PFSK-1 (cell line): ENCODE measurements at regions not wholly inside any gene's neighbourhood (a gene's known extent, or its start where the extent isn't known, plus 50 kb on each side); places are given as distances from the start of the nearest gene placed in this dataset.

Experiments
- FOXP2 ChIP-seq: optimal IDR thresholded peaks from 2 replicates; pipeline ENCODE3; 2011; ENCODE audit warnings: borderline replicate concordance, control low read depth, inconsistent platforms; ENCODE audit not compliant: insufficient read depth; ENCODE audit errors: extremely low read length, extremely low read depth
- POLR2AphosphoS5 ChIP-seq: IDR thresholded peaks from 2 replicates; pipeline ENCODE4 v1.6.1; 2012; ENCODE audit warnings: low read depth, mild to moderate bottlenecking, control low read depth, low read length, moderate library complexity
- REST ChIP-seq, 2 experiments: IDR thresholded peaks; 2 replicates each; pipeline versions ENCODE4 v1.6.1 to v1.8.0; 2011 to 2012; ENCODE audit warnings: low read depth in 2 of 2, low read length in 2 of 2, control low read depth in 1 of 2, inconsistent platforms in 1 of 2, mild to moderate bottlenecking in 1 of 2, moderate library complexity in 1 of 2; ENCODE audit not compliant: insufficient read depth in 1 of 2
- SIN3A ChIP-seq: IDR thresholded peaks from 2 replicates; pipeline ENCODE4 v1.6.1; 2012; ENCODE audit warnings: mild to moderate bottlenecking, low read length, moderate library complexity, borderline replicate concordance; ENCODE audit not compliant: insufficient read depth
- TAF1 ChIP-seq: IDR thresholded peaks from 2 replicates; pipeline ENCODE4 v1.6.1; 2012; ENCODE audit warnings: low read length, control low read depth, borderline replicate concordance; ENCODE audit not compliant: insufficient read depth

GRCh38 chr6:145159921-145160320, 575.4 kb downstream of the EPM2A start:
- no peak for TF ChIP-seq REST (IDR thresholded peaks at IDR 0.05; ENCODE audit: insufficient read depth in 1 of 2, low read depth in 2 of 2, low read length in 2 of 2)
- TF ChIP-seq FOXP2, result no peak
- no peak for TF ChIP-seq SIN3A
- no peak for TF ChIP-seq POLR2AphosphoS5
- TF ChIP-seq TAF1, result no peak

- TF ChIP-seq FOXP2 (no peak), SIN3A (no peak), TAF1 (no peak), POLR2AphosphoS5 (no peak), REST (IDR thresholded peaks at IDR 0.05; ENCODE audit: insufficient read depth in 1 of 2, low read depth in 2 of 2, low read length in 2 of 2) (no peak)
These were observed 573.8 kb downstream of the EPM2A start for GRCh38 chr6:145161501-145161900.

- TF ChIP-seq FOXP2 (no peak), TAF1 (no peak), SIN3A (no peak), REST (IDR thresholded peaks at IDR 0.05; ENCODE audit: insufficient read depth in 1 of 2, low read depth in 2 of 2, low read length in 2 of 2) (no peak), POLR2AphosphoS5 (no peak)
These were observed 565.5 kb downstream of the EPM2A start for GRCh38 chr6:145169726-145170224.

- no peak for TF ChIP-seq TAF1
- no peak for TF ChIP-seq FOXP2
- no peak for TF ChIP-seq SIN3A
- no peak for TF ChIP-seq REST (IDR thresholded peaks at IDR 0.05; ENCODE audit: insufficient read depth in 1 of 2, low read depth in 2 of 2, low read length in 2 of 2)
- no peak for TF ChIP-seq POLR2AphosphoS5
These were observed 559.9 kb downstream of the EPM2A start for GRCh38 chr6:145175470-145175869.

- TF ChIP-seq POLR2AphosphoS5, result no peak
- no peak for TF ChIP-seq REST (IDR thresholded peaks at IDR 0.05; ENCODE audit: insufficient read depth in 1 of 2, low read depth in 2 of 2, low read length in 2 of 2)
- no peak for TF ChIP-seq SIN3A
- no peak for TF ChIP-seq TAF1
- no peak for TF ChIP-seq FOXP2
These were observed 556.9 kb downstream of the EPM2A start for GRCh38 chr6:145178391-145178790.
